Umbilical cord (tissue), 1 donor: ENCODE measurements at regions not wholly inside any gene's neighbourhood (a gene's known extent, or its start where the extent isn't known, plus 50 kb on each side); places are given as distances from the start of the nearest gene placed in this dataset.

ENCODE experiments used
- DNase-seq: peaks from one replicate; pipeline ENCODE4 v3.0.0-alpha.2; 2015; ENCODE audit warnings: low spot score

DNA sequence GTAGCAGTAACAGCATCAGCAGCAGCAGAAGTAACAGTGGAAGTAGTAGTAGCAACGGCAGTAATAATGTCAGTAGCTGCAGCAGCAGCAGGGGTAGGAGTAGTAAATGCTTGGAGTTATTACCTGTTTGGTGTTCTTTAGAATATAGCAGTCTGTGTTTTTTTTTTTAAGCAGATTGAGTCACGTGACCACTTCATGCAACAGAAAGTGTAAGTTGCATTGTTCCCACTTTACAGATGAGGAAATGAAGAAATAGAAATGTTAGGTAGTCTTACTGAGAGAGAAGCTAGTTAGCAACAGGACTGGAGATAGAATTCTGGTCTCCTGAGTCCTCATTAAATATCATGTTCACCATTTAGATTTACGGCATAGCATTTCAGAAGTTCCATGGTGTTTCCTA is 358.2 kb downstream of the HAPSTR1 start:
- DNase-seq: no peak

DNA sequence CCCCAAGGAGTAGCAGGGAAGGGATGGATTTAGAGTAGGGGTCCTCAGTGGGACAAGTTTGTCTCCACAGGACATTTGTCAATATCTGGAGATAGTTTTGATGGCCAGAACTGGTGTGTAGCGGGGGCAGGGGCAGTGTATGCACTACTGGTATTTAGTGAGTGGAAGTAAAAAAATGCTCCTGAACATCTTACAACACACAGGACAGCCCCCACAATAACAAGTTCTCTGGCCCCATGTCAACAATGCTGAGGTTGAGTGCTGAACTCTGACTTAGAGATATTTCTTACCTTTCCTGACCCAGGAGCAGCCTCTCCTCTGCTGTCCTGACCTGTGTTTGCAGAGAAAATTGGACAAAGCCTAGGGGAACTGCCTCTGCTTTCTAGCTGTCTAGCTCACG is 365.8 kb downstream of the HAPSTR1 start:
- no peak for DNase-seq

- no peak for DNase-seq
Measured at GRCh38 chr16:9458816-9459215, 367.4 kb downstream of the HAPSTR1 start.

- DNase-seq: no peak
Measured at GRCh38 chr16:9462984-9463383, 371.5 kb downstream of the HAPSTR1 start.

DNA sequence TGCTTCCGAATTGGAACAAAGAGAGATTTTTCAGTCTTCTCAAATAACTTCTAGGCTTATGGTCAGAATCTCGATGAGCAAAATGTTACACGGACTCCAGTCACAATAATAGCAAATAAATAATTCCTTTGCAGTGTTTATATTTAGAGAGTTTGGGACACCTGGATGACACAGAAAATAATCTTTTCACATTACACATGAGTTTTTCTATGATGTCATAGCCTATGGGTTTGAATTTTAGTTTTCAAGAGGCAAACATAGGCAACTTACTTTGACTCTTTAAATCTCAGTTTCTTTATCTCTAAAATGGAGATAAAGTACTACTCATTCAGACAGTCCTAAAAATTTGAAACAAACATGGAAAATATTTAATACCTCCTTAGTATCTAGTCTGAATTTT is 372.0 kb downstream of the HAPSTR1 start:
- DNase-seq: no peak

DNA sequence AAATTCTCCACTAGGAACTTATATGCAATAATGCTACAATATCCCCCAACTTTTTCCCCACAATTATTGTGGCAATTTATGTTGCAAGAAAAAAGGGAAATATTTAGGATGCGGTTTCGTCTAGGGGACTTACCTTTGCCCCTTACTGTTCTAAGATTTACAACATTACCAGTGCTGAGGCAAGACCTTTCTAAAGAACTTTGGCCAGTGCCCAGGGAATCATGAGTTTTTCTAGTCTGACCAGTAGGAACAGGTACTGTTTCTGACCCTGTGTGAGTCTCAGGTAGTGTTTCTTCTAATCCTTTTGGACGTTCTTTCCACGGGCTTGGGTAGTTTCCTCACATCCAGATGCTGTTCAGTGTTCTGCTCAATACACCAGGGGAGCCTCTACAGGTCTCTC is 373.7 kb downstream of the HAPSTR1 start:
- no peak for DNase-seq

GRCh38 chr16:9469512-9469911 is 378.1 kb downstream of the HAPSTR1 start:
- peak; percentile 26 for DNase-seq

DNA sequence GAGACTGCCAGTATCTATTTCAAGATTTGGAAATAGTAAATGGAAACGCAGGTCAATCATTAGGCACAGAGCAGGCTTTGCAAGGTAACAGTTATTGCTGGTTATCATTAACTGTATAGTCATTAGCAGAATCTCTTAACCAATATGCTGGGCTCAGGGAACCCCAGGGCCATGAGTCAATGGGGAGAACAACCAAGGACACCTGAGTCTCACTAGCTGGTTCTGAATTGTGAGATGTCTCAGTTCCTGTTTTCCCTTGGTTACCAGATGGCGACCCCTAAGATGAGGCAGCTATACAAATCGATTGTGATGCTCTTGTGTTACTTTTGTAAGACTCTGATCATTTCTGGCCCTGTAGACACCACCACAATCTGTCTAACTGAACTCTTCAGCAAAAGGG is 385.3 kb downstream of the HAPSTR1 start:
- no peak for DNase-seq

- DNase-seq: no peak
Measured at GRCh38 chr16:9479008-9479407, 387.6 kb downstream of the HAPSTR1 start.

GRCh38 chr16:9480503-9480902 is 389.1 kb downstream of the HAPSTR1 start:
- no peak for DNase-seq

DNA sequence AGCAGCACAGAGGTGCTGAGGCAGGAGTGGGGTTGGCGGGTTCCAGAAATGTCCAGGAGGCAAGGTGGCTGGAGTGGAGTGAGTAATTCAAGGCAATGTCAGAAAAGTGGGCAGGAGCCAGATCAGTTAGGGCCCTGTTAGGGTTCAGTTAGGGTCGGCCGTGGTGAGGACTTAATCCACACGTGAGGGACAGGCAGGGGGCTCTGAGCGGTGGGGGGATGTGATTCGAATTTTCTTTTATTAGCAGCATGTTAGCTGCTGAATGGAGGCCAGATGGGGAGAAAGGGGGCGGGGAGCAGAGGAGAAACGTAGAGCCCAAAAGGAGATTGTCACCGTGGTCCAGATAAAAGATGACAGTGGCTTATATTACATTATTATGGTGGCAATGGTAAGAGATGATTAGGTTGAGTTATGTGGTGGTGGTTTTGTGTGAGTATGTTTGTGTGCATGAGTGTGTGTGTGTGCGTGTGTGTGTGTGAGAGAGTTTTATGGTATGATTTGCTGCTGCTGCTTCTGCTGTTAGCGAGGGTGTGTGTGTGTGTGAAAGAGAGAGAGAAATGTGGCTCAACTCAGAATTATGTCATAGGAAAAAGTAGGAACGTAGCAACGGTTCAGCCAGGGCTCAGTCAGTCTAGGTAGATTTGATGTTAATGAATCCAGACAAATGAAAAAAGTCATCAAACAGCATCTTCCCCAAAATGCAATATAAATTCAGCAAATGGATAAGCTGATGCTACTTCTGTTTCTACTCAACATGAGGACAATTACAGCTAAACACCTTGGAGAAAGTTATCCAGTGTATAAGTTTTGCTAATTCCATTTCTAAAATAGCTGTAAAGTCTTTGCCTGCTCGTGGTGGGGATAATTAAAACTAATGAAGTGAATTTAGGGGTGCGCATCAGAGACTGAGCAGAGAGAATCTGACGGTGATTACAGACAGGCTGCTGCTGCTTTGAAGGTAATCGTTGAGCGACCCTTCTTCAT is 390.6 kb downstream of the HAPSTR1 start:
- DNase-seq: no peak

DNA sequence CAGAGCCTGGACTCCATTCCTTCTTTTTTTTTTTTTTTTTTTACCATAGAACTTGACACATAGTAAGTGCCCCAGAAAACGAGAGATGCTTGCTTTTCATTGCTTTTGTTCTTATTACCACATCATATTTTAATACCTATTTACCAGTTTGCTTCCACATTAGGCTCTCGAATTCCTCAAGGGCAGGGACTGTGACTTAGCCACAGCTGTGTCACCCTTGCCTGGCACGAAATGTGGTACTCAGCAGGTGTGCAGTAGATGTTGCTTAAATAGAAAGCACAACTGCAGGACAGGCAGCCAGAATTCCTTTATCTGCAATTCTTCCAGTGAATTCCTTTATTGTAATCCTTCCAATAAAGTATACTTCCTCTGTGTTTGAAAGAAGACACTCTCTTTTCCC is 393.0 kb downstream of the HAPSTR1 start:
- no peak for DNase-seq

DNA sequence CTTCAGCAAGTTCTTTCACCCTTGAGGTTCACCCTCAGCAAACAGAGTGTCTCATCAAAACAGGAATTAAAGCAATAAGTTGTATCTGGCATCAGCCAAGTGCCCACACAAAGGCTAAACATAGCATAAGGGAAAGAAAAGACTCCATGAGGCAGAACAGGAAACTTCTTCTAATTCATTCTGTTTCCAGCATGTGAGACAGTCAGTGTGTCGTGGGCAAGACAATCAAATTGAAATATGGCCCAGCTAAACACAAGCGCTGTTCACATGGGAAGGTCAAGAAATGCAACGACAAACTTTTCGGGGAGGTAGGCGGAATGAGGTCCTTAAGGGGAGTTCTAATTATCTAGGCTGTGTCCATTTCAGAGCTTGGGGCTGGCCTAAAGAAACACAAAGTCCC is 393.4 kb downstream of the HAPSTR1 start:
- DNase-seq: no peak

GRCh38 chr16:9489835-9490467 is 398.5 kb downstream of the HAPSTR1 start:
- no peak for DNase-seq

DNA sequence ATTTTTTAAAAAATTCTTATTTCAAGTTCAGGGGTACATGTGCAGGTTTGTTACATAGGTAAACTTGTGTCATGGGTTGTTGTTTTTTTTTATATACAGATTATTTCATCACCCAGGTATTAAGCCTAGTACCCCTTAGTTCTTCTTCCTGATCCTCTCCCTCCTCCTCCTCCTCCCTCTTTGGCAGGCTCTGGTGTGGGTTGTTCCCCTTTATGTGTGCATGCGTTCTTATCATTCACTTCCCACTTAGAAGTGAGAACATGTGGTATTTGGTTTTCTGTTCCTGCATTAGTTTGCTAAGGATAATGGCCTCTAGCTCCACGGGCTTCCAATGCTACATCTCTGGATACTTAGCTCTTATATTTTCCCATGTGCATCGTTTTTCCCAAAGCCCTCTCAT is 404.4 kb downstream of the HAPSTR1 start:
- DNase-seq: no peak

- DNase-seq: no peak
Measured at GRCh38 chr16:9497750-9498149, 406.3 kb downstream of the HAPSTR1 start.

DNA sequence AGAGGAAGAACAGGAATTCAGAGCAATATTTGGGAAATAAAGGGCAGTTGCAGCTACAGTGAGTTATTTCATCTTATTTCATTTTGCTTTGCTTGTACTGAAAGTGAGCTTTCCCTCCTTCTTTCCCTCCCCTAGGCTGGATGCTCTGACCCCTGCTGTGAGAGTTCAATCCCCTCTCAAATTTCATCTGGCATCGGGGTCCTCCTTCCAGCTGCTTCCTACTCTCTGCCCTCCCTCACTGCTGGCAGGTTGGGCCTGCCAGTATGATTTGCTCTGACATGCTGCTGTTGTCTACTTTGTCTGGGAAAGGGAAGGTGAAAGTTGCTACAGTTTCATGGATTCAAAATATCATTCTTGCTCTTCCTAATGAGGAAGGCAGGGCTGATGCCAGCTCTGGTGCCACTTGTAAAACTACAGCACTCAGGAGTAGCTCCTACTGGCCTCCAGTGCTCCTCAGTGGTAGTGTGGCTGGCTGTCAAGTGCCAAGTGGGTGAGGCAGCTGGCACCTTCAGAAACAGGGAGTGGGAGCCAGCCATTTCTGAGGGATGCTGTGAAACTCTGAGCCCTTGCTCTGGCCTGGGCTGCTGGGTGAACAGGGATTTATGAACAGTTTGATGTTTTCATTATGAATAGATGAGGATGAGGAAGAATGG is 408.6 kb downstream of the HAPSTR1 start:
- no peak for DNase-seq

- no peak for DNase-seq
Measured at GRCh38 chr16:9500872-9501271, 409.4 kb downstream of the HAPSTR1 start.

DNA sequence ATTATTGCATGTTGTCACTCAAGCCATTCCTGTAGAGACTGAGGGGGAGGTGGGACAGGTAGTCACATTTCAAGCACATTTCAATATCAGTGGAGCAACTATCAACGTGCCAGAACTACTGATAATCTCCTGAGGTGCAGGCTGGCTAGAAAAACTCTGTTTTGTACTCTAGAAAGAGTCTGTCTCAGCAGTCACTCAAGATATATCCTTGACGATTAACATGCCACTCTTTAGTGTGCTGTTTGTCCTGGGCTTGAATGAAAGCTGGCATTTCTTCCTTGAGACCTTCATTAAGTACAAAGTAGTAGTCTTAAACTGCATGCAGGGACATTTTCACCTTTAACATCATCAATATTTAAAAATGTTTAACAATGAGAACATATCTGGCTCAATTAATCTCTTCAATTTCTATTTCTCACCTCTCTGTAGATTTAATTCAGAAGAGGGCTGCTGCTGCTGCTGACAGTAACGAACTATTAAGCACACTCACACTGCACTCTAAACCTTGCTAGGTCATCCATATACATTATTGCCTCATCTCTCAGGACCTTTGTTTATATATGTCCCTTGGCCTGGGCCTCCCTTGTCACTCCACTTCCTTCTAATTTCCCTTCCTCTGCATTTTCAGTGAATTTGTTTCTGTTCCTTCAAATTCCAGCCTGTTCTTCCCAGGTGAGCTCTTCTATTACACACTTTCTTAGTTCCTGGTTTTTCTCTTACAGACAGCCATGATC is 412.0 kb downstream of the HAPSTR1 start:
- DNase-seq: no peak

- no peak for DNase-seq
Measured at GRCh38 chr16:9508328-9508936, 417.0 kb downstream of the HAPSTR1 start.

GRCh38 chr16:9509663-9510062 is 418.2 kb downstream of the HAPSTR1 start:
- no peak for DNase-seq
